NCI-H1436 (cell line): ENCODE measurements at regions not wholly inside any gene's neighbourhood (a gene's known extent, or its start where the extent isn't known, plus 50 kb on each side); places are given as distances from the start of the nearest gene placed in this dataset.

Experiments used
- DNase-seq: peaks from one replicate; lab custom pipeline; 2025; lab: John Stamatoyannopoulos, UW

- DNase-seq, result no peak
Measured at GRCh38 chr2:78592491-78592890, 433.0 kb upstream of the REG3G start.

GRCh38 chr2:78601113-78601512 is 424.4 kb upstream of the REG3G start:
- no peak for DNase-seq

- DNase-seq, result no peak
Measured at GRCh38 chr2:78602862-78603261, 422.6 kb upstream of the REG3G start.

- DNase-seq, result no peak
Measured at GRCh38 chr2:78606895-78607294, 418.6 kb upstream of the REG3G start.

GRCh38 chr2:78614726-78615125 is 410.8 kb upstream of the REG3G start:
- DNase-seq, result no peak

GRCh38 chr2:78615956-78616355 is 409.5 kb upstream of the REG3G start:
- DNase-seq, result no peak

GRCh38 chr2:78634425-78634824 is 391.1 kb upstream of the REG3G start:
- DNase-seq, result no peak

GRCh38 chr2:78644854-78645253 is 380.6 kb upstream of the REG3G start:
- DNase-seq, result no peak

GRCh38 chr2:78646533-78647364 is 378.8 kb upstream of the REG3G start:
- no peak for DNase-seq

GRCh38 chr2:78648558-78648957 is 376.9 kb upstream of the REG3G start:
- DNase-seq, result no peak

- no peak for DNase-seq
Measured at GRCh38 chr2:78654941-78655340, 370.6 kb upstream of the REG3G start.

- no peak for DNase-seq
Measured at GRCh38 chr2:78676921-78677696, 348.4 kb upstream of the REG3G start.

GRCh38 chr2:78677774-78678173 is 347.7 kb upstream of the REG3G start:
- DNase-seq, result no peak

GRCh38 chr2:78681386-78681785 is 344.1 kb upstream of the REG3G start:
- no peak for DNase-seq

- no peak for DNase-seq
Measured at GRCh38 chr2:78682781-78683180, 342.7 kb upstream of the REG3G start.

- no peak for DNase-seq
Measured at GRCh38 chr2:78686625-78687153, 338.8 kb upstream of the REG3G start.

GRCh38 chr2:78699696-78700095 is 325.8 kb upstream of the REG3G start:
- no peak for DNase-seq

GRCh38 chr2:78701546-78701945 is 324.0 kb upstream of the REG3G start:
- no peak for DNase-seq

- no peak for DNase-seq
Measured at GRCh38 chr2:78707776-78708386, 317.6 kb upstream of the REG3G start.

GRCh38 chr2:78710632-78711375 is 314.7 kb upstream of the REG3G start:
- DNase-seq, result no peak

- DNase-seq, result no peak
Measured at GRCh38 chr2:78715293-78715692, 310.2 kb upstream of the REG3G start.

- no peak for DNase-seq
Measured at GRCh38 chr2:78718024-78718423, 307.5 kb upstream of the REG3G start.
